H9 (cell line): ENCODE measurements at regions not wholly inside any gene's neighbourhood (a gene's known extent, or its start where the extent isn't known, plus 50 kb on each side); places are given as distances from the start of the nearest gene placed in this dataset.

ENCODE experiments used
- DNase-seq: peaks from one replicate; pipeline ENCODE4 v3.0.0-alpha.2; 2017
- H2AFZ ChIP-seq: one replicate; pipeline ENCODE4 v1.6.1; 2013; ENCODE audit warnings: mild to moderate bottlenecking, low read length, control low read depth, moderate library complexity
- H2AK5ac ChIP-seq: 2 replicates; pipeline ENCODE4 v1.6.1; 2013; ENCODE audit warnings: low read length, control low read depth, mixed read lengths; ENCODE audit not compliant: insufficient read length
- H2BK120ac ChIP-seq: one replicate; pipeline ENCODE4 v1.6.1; 2013; ENCODE audit warnings: low read depth, mild to moderate bottlenecking, low read length, control low read depth, inconsistent platforms; ENCODE audit not compliant: poor library complexity, severe bottlenecking
- H2BK12ac ChIP-seq: 2 replicates; pipeline ENCODE4 v1.6.1; 2013; ENCODE audit warnings: low read length, control low read depth, mixed read lengths, low read depth; ENCODE audit not compliant: insufficient read length
- H2BK15ac ChIP-seq: 2 replicates; pipeline ENCODE4 v1.6.1; 2013; ENCODE audit warnings: low read depth, low read length, control low read depth
- H2BK20ac ChIP-seq: one replicate; pipeline ENCODE4 v1.6.1; 2013; ENCODE audit warnings: low read depth, mild to moderate bottlenecking, low read length, control low read depth, inconsistent platforms; ENCODE audit not compliant: poor library complexity, severe bottlenecking
- H2BK5ac ChIP-seq: 2 replicates; pipeline ENCODE4 v1.6.1; 2013; ENCODE audit warnings: low read length, control low read depth, mixed read lengths; ENCODE audit not compliant: insufficient read length
- H3K14ac ChIP-seq: 2 replicates; pipeline ENCODE4 v1.6.1; 2013; ENCODE audit warnings: low read length, control low read depth; ENCODE audit not compliant: insufficient read depth
- H3K18ac ChIP-seq: 2 replicates; pipeline ENCODE4 v1.6.1; 2013; ENCODE audit warnings: low read depth, mild to moderate bottlenecking, mixed read lengths, low read length, control low read depth; ENCODE audit not compliant: insufficient read length
- H3K23ac ChIP-seq: 2 replicates; pipeline ENCODE4 v1.6.1; 2013; ENCODE audit warnings: low read length, control low read depth, mixed read lengths, low read depth; ENCODE audit not compliant: insufficient read length
- H3K23me2 ChIP-seq: 2 replicates; pipeline ENCODE4 v1.6.1; 2013; ENCODE audit warnings: low read depth, mild to moderate bottlenecking, mixed read lengths, low read length, control low read depth; ENCODE audit not compliant: insufficient read length, poor library complexity, severe bottlenecking
- H3K27ac ChIP-seq: 2 replicates; pipeline ENCODE4 v1.5.1; 2013; ENCODE audit warnings: low read length, control low read depth, mixed read lengths, low read depth; ENCODE audit not compliant: insufficient read length
- H3K27me3 ChIP-seq: 2 replicates; pipeline ENCODE4 v1.6.1; 2013; ENCODE audit warnings: low read length, control low read depth, inconsistent platforms; ENCODE audit not compliant: insufficient read depth
- H3K4ac ChIP-seq: 2 replicates; pipeline ENCODE4 v1.6.1; 2013; ENCODE audit warnings: low read depth, mild to moderate bottlenecking, control low read depth, inconsistent platforms, low read length, moderate library complexity
- H3K4me1 ChIP-seq: 2 replicates; pipeline ENCODE4 v1.6.1; 2013; ENCODE audit warnings: low read length, control low read depth, inconsistent platforms; ENCODE audit not compliant: insufficient read depth
- H3K4me2 ChIP-seq: 2 replicates; pipeline ENCODE4 v1.6.1; 2013; ENCODE audit warnings: low read length, control low read depth, mixed read lengths; ENCODE audit not compliant: insufficient read length, insufficient read depth
- H3K56ac ChIP-seq: 2 replicates; pipeline ENCODE4 v1.6.1; 2013; ENCODE audit warnings: low read depth, mild to moderate bottlenecking, mixed read lengths, low read length, control low read depth; ENCODE audit not compliant: insufficient read length
- H3K79me1 ChIP-seq: 2 replicates; pipeline ENCODE4 v1.6.1; 2013; ENCODE audit warnings: low read depth, mild to moderate bottlenecking, moderate library complexity, low read length, control low read depth, inconsistent platforms; ENCODE audit not compliant: insufficient read depth, poor library complexity, severe bottlenecking
- H3K79me2 ChIP-seq: 2 replicates; pipeline ENCODE4 v1.6.1; 2013; ENCODE audit warnings: low read length, control low read depth, inconsistent platforms; ENCODE audit not compliant: insufficient read depth
- H3K9ac ChIP-seq: 2 replicates; pipeline ENCODE4 v1.6.1; 2013; ENCODE audit warnings: low read length, control low read depth, mixed read lengths; ENCODE audit not compliant: insufficient read length; ENCODE audit errors: extremely low read depth
- H3K9me3 ChIP-seq: one replicate; pipeline ENCODE4 v1.6.1; 2013; ENCODE audit warnings: low read depth, low read length, inconsistent platforms; ENCODE audit not compliant: control insufficient read depth
- H3T11ph ChIP-seq: one replicate; pipeline ENCODE4 v1.6.1; 2013; ENCODE audit warnings: mild to moderate bottlenecking, low read length, control low read depth, inconsistent platforms
- H4K20me1 ChIP-seq: one replicate; pipeline ENCODE4 v1.6.1; 2013; ENCODE audit not compliant: control insufficient read depth, insufficient read length, insufficient read depth
- H4K5ac ChIP-seq: 2 replicates; pipeline ENCODE4 v1.6.1; 2013; ENCODE audit warnings: low read depth, mild to moderate bottlenecking, mixed read lengths, low read length, control low read depth; ENCODE audit not compliant: insufficient read length
- H4K8ac ChIP-seq: replicated peaks from 2 replicates; pipeline ENCODE4 v1.6.1; 2013; ENCODE audit warnings: low read length, control low read depth, mixed read lengths, low read depth; ENCODE audit not compliant: insufficient read length
- H4K91ac ChIP-seq: 2 replicates; pipeline ENCODE4 v1.6.1; 2013; ENCODE audit warnings: low read depth, mild to moderate bottlenecking, moderate library complexity, mixed read lengths, low read length, control low read depth; ENCODE audit not compliant: insufficient read length
- H3K27ac Mint-ChIP-seq, 3 experiments: 2 replicates in 2 of 3; 3 replicates in 1 of 3; pipeline ENCODE4 v1.8.0; 2020 to 2021; ENCODE audit warnings: mixed read lengths in 3 of 3, mild to moderate bottlenecking in 1 of 3, moderate library complexity in 1 of 3
- H3K27me3 Mint-ChIP-seq: 2 replicates; pipeline ENCODE4 v1.8.0; 2021; ENCODE audit warnings: low read depth, mild to moderate bottlenecking, moderate library complexity, mixed read lengths
- H3K36me3 Mint-ChIP-seq, 3 experiments: 2 replicates in 2 of 3; 3 replicates in 1 of 3; pipeline ENCODE4 v1.8.0; 2020 to 2021; ENCODE audit warnings: low read depth in 3 of 3, mixed read lengths in 3 of 3; ENCODE audit not compliant: insufficient read depth in 1 of 3
- H3K4me1 Mint-ChIP-seq, 2 experiments: 2 replicates each; pipeline ENCODE4 v1.8.0; 2020; ENCODE audit warnings: mixed read lengths in 2 of 2
- H3K4me3 Mint-ChIP-seq, 2 experiments: 2 replicates in 1 of 2; 3 replicates in 1 of 2; pipeline ENCODE4 v1.8.0; 2020 to 2021; ENCODE audit warnings: mild to moderate bottlenecking in 2 of 2, mixed read lengths in 2 of 2, moderate library complexity in 1 of 2
- H3K9me3 Mint-ChIP-seq, 2 experiments: 2 replicates in 1 of 2; 3 replicates in 1 of 2; pipeline ENCODE4 v1.8.0; 2020; ENCODE audit warnings: mild to moderate bottlenecking in 2 of 2, mixed read lengths in 2 of 2, moderate library complexity in 1 of 2
- WGBS: extraction: QIAGEN DNeasy Blood & Tissue Kit; methylation state at CpG from one replicate; pipeline ENCODE4 v1.1.7; 2013; ENCODE audit warnings: missing lambda C conversion rate, low lambda C conversion rate, mixed read lengths; ENCODE audit not compliant: insufficient read length; ENCODE audit errors: extremely low coverage; 5-methylcytosine and 5-hydroxymethylcytosine counted together
- TF ChIP-seq, protein P1 (sequence below): fragments of 200-600 bp; sonication (generic); conservative IDR thresholded peaks from 3 replicates; pipeline ENCODE4 v1.8.0; 2021; ENCODE audit warnings: antibody characterized with exemption, mild to moderate bottlenecking

DNA sequence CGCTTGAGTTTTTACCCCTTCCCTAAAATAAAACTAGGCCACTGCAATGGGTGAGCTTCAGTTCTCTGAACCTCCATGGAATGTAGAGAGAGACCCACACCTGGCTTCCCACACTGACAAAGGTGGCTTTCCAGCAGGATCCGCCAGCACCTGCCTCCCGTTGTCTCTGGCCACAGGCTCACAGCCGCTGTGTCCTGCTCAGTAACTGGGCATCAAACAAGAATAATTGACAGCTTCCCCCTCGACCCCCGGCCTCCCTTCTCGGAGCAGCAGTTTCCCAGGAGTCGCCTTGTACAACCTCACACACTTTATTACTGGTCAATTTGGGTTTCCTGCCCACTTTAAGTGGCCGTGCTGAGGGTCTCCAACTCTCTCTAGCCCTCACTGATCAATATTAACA is 586.1 kb upstream of the PSMD7 start:
- no peak overlapping the region for H2AFZ ChIP-seq
- WGBS = no CpG with 5 or more reads among the region's 9 CpGs
- H3K79me2 ChIP-seq = no peaks in the 10 kb centered on the region
- no peak overlapping the region for H3K4ac ChIP-seq
- no peaks in the 10 kb centered on the region for H3K9me3 ChIP-seq
- H4K91ac ChIP-seq = no peak overlapping the region
- Mint-ChIP-seq H3K27ac (no peak overlapping the region), H3K36me3 (no peaks in the 10 kb centered on the region), H3K27me3 (no peaks in the 10 kb centered on the region), H3K9me3 (no peaks in the 10 kb centered on the region; a peak in 1 of 5 replicates), H3K4me3 (no peak overlapping the region), H3K4me1 (peaks cover 22 to 28% of the 10 kb centered on the region in 2 experiments)
- no peak overlapping the region for H3K9ac ChIP-seq
- H3K27me3 ChIP-seq = no peaks in the 10 kb centered on the region
- no peak overlapping the region for H2BK15ac ChIP-seq
- no peak overlapping the region for H3K4me2 ChIP-seq
- H3K56ac ChIP-seq = no peak overlapping the region
- H2BK5ac ChIP-seq = no peak overlapping the region
- H4K5ac ChIP-seq = no peak overlapping the region
- H3K79me1 ChIP-seq = no peaks in the 10 kb centered on the region
- no peak overlapping the region for H2BK120ac ChIP-seq
- H3K14ac ChIP-seq = no peak overlapping the region; the same call in 1 of the 2 replicates
- H4K8ac ChIP-seq = no peak overlapping the region
- H3K4me1 ChIP-seq = no peaks in the 10 kb centered on the region
- H2BK12ac ChIP-seq = no peak overlapping the region
- no peak overlapping the region for H2AK5ac ChIP-seq
- no peaks in the 10 kb centered on the region for H3K23me2 ChIP-seq
- no peak overlapping the region for H3K18ac ChIP-seq
- no peak for DNase-seq
- no peak overlapping the region for H3K27ac ChIP-seq
- no peaks in the 10 kb centered on the region for H4K20me1 ChIP-seq
- H2BK20ac ChIP-seq = no peak overlapping the region
- no peak overlapping the region for H3K23ac ChIP-seq
- TF ChIP-seq, protein P1, sequence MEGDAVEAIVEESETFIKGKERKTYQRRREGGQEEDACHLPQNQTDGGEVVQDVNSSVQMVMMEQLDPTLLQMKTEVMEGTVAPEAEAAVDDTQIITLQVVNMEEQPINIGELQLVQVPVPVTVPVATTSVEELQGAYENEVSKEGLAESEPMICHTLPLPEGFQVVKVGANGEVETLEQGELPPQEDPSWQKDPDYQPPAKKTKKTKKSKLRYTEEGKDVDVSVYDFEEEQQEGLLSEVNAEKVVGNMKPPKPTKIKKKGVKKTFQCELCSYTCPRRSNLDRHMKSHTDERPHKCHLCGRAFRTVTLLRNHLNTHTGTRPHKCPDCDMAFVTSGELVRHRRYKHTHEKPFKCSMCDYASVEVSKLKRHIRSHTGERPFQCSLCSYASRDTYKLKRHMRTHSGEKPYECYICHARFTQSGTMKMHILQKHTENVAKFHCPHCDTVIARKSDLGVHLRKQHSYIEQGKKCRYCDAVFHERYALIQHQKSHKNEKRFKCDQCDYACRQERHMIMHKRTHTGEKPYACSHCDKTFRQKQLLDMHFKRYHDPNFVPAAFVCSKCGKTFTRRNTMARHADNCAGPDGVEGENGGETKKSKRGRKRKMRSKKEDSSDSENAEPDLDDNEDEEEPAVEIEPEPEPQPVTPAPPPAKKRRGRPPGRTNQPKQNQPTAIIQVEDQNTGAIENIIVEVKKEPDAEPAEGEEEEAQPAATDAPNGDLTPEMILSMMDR = no peak
- H3T11ph ChIP-seq = no peak overlapping the region
